OCI-LY1 (cell line): ENCODE measurements at regions not wholly inside any gene's neighbourhood (a gene's known extent, or its start where the extent isn't known, plus 50 kb on each side); places are given as distances from the start of the nearest gene placed in this dataset.

Experiments
- H2AFZ ChIP-seq: fragments of 200-600 bp; sonication (generic), shearing (Covaris generic); 2 replicates; pipeline ENCODE4 v1.6.0; 2014; ENCODE audit warnings: antibody characterized with exemption, mild to moderate bottlenecking, low read length
- H3F3A ChIP-seq: fragments of 200-600 bp; sonication (generic), shearing (Covaris generic); 2 replicates; pipeline ENCODE4 v1.6.0; 2014; ENCODE audit warnings: mild to moderate bottlenecking, antibody characterized with exemption, low read length, moderate library complexity; ENCODE audit not compliant: insufficient read depth
- H3K27ac ChIP-seq: fragments of 200-600 bp; sonication (generic); 2 replicates; pipeline ENCODE4 v1.5.1; 2014; ENCODE audit warnings: low read length, mixed run types, mild to moderate bottlenecking, low read depth; ENCODE audit not compliant: poor library complexity, severe bottlenecking
- H3K27me3 ChIP-seq: fragments of 200-600 bp; sonication (generic); 2 replicates; pipeline ENCODE4 v1.6.0; 2014; ENCODE audit warnings: antibody characterized with exemption, mild to moderate bottlenecking, low read length, moderate library complexity; ENCODE audit not compliant: insufficient read depth
- H3K36me3 ChIP-seq: fragments of 200-600 bp; sonication (generic); 2 replicates; pipeline ENCODE4 v1.6.1; 2014; ENCODE audit warnings: mild to moderate bottlenecking, antibody characterized with exemption, low read length, moderate library complexity, mixed read lengths; ENCODE audit not compliant: insufficient read depth
- H3K4me1 ChIP-seq: fragments of 200-600 bp; sonication (generic); 2 replicates; pipeline ENCODE4 v1.5.1; 2014; ENCODE audit warnings: mild to moderate bottlenecking, low read length, moderate library complexity; ENCODE audit not compliant: insufficient read depth, severe bottlenecking
- H3K4me2 ChIP-seq: fragments of 200-600 bp; sonication (generic), shearing (Covaris generic); 2 replicates; pipeline ENCODE4 v1.6.1; 2014; ENCODE audit warnings: low read length
- H3K4me3 ChIP-seq: fragments of 200-600 bp; sonication (generic); 2 replicates; pipeline ENCODE4 v1.5.1; 2014; ENCODE audit warnings: low read length, low read depth, mild to moderate bottlenecking, mixed read lengths; ENCODE audit not compliant: poor library complexity, severe bottlenecking
- H3K79me2 ChIP-seq: fragments of 200-600 bp; shearing (Covaris generic); 2 replicates; pipeline ENCODE4 v1.6.1; 2016; ENCODE audit warnings: mixed run types, low read length, mixed read lengths; ENCODE audit not compliant: insufficient read depth
- H3K9ac ChIP-seq: fragments of 200-600 bp; sonication (generic), shearing (Covaris generic); 2 replicates; pipeline ENCODE4 v1.6.1; 2014; ENCODE audit warnings: mild to moderate bottlenecking, low read length, mixed read lengths
- H3K9me2 ChIP-seq: fragments of 200-600 bp; sonication (generic), shearing (Covaris generic); 2 replicates; pipeline ENCODE4 v1.6.1; 2014; ENCODE audit warnings: low read depth, mild to moderate bottlenecking, low read length, mixed read lengths
- H3K9me3 ChIP-seq: fragments of 200-600 bp; shearing (Covaris generic); 2 replicates; pipeline ENCODE4 v1.6.1; 2014; ENCODE audit warnings: low read length, mixed read lengths
- H4K20me1 ChIP-seq: fragments of 200-600 bp; sonication (generic), shearing (Covaris generic); 2 replicates; pipeline ENCODE4 v1.6.0; 2016; ENCODE audit warnings: mild to moderate bottlenecking, low read length; ENCODE audit not compliant: insufficient read depth
- EZH2 ChIP-seq: fragments of 200-600 bp; sonication (generic), shearing (Covaris generic); IDR thresholded peaks from 2 replicates; pipeline ENCODE4 v1.8.0; 2017; ENCODE audit warnings: borderline replicate concordance, mixed run types, mild to moderate bottlenecking, antibody characterized with exemption, low read length, moderate library complexity, mixed read lengths
- TF ChIP-seq, protein P1 (sequence below): fragments of 200-600 bp; sonication (generic), shearing (Covaris generic); IDR thresholded peaks from 2 replicates; pipeline ENCODE4 v1.5.1; 2017; ENCODE audit warnings: mild to moderate bottlenecking, antibody characterized with exemption, low read length, moderate library complexity, mixed read lengths

DNA sequence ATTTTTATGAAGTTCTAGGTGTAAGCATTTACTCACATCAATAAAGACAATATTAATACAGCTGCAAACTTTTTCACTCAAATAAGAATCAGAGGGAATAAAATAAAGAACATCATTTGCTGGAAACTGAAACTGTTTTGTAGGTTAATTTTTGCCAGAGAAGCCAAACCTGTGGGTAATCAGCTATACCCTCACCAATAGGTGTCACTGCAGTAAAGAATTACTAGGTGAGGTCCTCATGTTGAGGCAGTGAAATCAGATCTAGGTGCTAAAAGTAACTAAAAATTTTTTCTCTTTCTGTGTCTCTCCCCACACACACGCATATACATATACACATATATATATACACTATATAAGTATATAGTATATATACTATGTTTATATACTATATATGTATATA lies 1016.3 kb upstream of the SEMA6A start:
- no peak overlapping the region for H3K4me2 ChIP-seq
- no peaks in the 10 kb centered on the region for H4K20me1 ChIP-seq
- H3K9me2 ChIP-seq, result no peaks in the 10 kb centered on the region
- no peaks in the 10 kb centered on the region for H3K9me3 ChIP-seq
- H3K9ac ChIP-seq, result no peak overlapping the region
- no peaks in the 10 kb centered on the region for H3K36me3 ChIP-seq
- no peak overlapping the region for H3K4me3 ChIP-seq
- H3K79me2 ChIP-seq, result no peaks in the 10 kb centered on the region
- H3K4me1 ChIP-seq, result no peaks in the 10 kb centered on the region
- no peak overlapping the region for H3K27ac ChIP-seq
- H3K27me3 ChIP-seq, result no peaks in the 10 kb centered on the region
- TF ChIP-seq, protein P1, sequence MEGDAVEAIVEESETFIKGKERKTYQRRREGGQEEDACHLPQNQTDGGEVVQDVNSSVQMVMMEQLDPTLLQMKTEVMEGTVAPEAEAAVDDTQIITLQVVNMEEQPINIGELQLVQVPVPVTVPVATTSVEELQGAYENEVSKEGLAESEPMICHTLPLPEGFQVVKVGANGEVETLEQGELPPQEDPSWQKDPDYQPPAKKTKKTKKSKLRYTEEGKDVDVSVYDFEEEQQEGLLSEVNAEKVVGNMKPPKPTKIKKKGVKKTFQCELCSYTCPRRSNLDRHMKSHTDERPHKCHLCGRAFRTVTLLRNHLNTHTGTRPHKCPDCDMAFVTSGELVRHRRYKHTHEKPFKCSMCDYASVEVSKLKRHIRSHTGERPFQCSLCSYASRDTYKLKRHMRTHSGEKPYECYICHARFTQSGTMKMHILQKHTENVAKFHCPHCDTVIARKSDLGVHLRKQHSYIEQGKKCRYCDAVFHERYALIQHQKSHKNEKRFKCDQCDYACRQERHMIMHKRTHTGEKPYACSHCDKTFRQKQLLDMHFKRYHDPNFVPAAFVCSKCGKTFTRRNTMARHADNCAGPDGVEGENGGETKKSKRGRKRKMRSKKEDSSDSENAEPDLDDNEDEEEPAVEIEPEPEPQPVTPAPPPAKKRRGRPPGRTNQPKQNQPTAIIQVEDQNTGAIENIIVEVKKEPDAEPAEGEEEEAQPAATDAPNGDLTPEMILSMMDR, result peak; percentile 40
- TF ChIP-seq EZH2, result no peak
- H3F3A ChIP-seq, result no peaks in the 10 kb centered on the region
- H2AFZ ChIP-seq, result no peak overlapping the region

DNA sequence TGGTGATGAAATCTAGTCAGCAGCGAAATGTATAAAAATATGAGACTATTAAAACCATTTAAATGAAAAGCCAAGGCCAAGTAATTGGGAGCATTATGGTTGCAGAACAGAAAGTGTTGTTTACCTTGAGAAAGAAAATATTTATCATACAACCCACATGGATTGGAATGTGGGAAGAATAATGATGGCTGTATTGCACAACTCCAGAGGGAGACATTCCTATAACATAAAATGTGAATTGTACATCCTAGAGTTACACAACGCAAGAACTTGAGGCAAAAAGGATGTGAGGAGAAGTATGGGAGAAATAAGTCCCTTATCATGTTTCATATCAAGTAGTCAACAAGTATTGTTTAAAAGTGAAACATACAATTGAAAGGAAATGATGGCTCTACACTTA lies 1014.0 kb upstream of the SEMA6A start:
- Histone ChIP-seq H3K9me2 (no peaks in the 10 kb centered on the region), H3K4me1 (no peaks in the 10 kb centered on the region), H3K36me3 (no peaks in the 10 kb centered on the region), H3K4me3 (no peak overlapping the region), H3K4me2 (no peak overlapping the region), H3K9me3 (no peaks in the 10 kb centered on the region), H3F3A (no peaks in the 10 kb centered on the region), H3K27ac (no peak overlapping the region), H3K27me3 (no peaks in the 10 kb centered on the region), H3K79me2 (no peaks in the 10 kb centered on the region), H4K20me1 (no peaks in the 10 kb centered on the region), H2AFZ (no peak overlapping the region), H3K9ac (no peak overlapping the region)
- TF ChIP-seq, protein P1, result no peak

DNA sequence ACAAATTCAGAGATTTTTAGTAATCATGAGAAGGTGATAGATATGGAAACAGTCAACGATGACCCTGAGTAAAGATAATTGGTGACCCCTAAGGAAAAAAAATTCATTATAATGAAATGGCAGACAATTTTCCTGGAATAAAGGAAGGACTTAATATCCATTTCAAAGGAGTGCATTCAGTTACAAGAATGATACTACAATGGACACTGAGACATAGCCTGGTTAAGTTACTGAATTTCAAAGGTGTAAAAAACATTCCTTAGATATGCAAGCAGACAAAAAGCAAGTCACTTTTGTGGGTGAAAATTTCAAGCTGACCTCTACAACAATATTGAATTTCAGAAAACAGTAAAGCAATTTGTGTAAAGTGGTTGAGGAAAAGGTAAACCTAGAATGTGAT lies 1012.5 kb upstream of the SEMA6A start:
- no peak for TF ChIP-seq EZH2
- TF ChIP-seq, protein P1, result no peak

More for the DNA sequence above, 1012.5 kb upstream of the SEMA6A start:
- H3K9me3 ChIP-seq, result no peaks in the 10 kb centered on the region
- H4K20me1 ChIP-seq, result no peaks in the 10 kb centered on the region
- H3K4me1 ChIP-seq, result no peaks in the 10 kb centered on the region
- H3K9me2 ChIP-seq, result no peaks in the 10 kb centered on the region
- no peak overlapping the region for H2AFZ ChIP-seq
- no peak overlapping the region for H3K27ac ChIP-seq
- H3K27me3 ChIP-seq, result no peaks in the 10 kb centered on the region
- no peak overlapping the region for H3K9ac ChIP-seq
- no peaks in the 10 kb centered on the region for H3K79me2 ChIP-seq
- no peaks in the 10 kb centered on the region for H3F3A ChIP-seq
- H3K4me3 ChIP-seq, result no peak overlapping the region
- H3K4me2 ChIP-seq, result no peak overlapping the region
- no peaks in the 10 kb centered on the region for H3K36me3 ChIP-seq
